Heart left ventricle (tissue), 13 donors: ENCODE measurements at regions not wholly inside any gene's neighbourhood (a gene's known extent, or its start where the extent isn't known, plus 50 kb on each side); places are given as distances from the start of the nearest gene placed in this dataset.

Experiments
- CTCF ChIP-seq, 12 donors: fragments of 200-600 bp; sonication (generic) in 4 of 12; IDR thresholded peaks; one replicate each; pipeline versions ENCODE4 v1.5.0 to v1.8.0; 2018 to 2022; ENCODE audit warnings: antibody characterized with exemption in 12 of 12, mild to moderate bottlenecking in 5 of 12
- POLR2A ChIP-seq, 2 donors: fragments of 450-650 bp; IDR thresholded peaks; one replicate each; pipeline ENCODE4 v1.6.1; 2017; ENCODE audit warnings: antibody characterized with exemption in 2 of 2, mild to moderate bottlenecking in 2 of 2, moderate library complexity in 2 of 2
- donor health status: ischemic (EF 13 %, LVEDD 7.1; RV severe dilation, severe dysfunction).
- donor health status: DM: no; HTN: yes; CAD: no.
- donor health status: DM: no; HTN: no; CAD: no.
- donor health status: ischemic (EF 25% LVEDD 6.9; RV normal size, moderate dysfunction).
- donor health status: ischemic (EF 25% LVEDD 5.7; RV mildly dilated, moderate dysfunction).
- donor health status: ischemic (EF 35%, LVEDD 5.7; RV mildly dilated, moderate dysfunction).
- donor health status: nonischemic (EF 11% LVEDD 7.7; RV severe dilation, severe dysfunction).
- donor health status: DM: yes; HTN: yes; CAD: no.
- donor health status: PGD.
- donor health status: ischemic (EF 29% LVEDD 5.4; RV normal size, mild dysfunction).
- donor health status: nonischemic (EF 23%, LVEDD 6.1; RV moderate dilation, normal function).

- TF ChIP-seq CTCF (IDR thresholded peaks at IDR 0.05) (no peak), POLR2A (IDR thresholded peaks at IDR 0.05) (no peak)
Observed at GRCh38 chr1:55539652-55540512, 324.7 kb upstream of the USP24 start.
